ENCODE measurements at regions not wholly inside any gene's neighbourhood (a gene's known extent, or its start where the extent isn't known, plus 50 kb on each side); places are given as distances from the start of the nearest gene placed in this dataset.

DNA sequence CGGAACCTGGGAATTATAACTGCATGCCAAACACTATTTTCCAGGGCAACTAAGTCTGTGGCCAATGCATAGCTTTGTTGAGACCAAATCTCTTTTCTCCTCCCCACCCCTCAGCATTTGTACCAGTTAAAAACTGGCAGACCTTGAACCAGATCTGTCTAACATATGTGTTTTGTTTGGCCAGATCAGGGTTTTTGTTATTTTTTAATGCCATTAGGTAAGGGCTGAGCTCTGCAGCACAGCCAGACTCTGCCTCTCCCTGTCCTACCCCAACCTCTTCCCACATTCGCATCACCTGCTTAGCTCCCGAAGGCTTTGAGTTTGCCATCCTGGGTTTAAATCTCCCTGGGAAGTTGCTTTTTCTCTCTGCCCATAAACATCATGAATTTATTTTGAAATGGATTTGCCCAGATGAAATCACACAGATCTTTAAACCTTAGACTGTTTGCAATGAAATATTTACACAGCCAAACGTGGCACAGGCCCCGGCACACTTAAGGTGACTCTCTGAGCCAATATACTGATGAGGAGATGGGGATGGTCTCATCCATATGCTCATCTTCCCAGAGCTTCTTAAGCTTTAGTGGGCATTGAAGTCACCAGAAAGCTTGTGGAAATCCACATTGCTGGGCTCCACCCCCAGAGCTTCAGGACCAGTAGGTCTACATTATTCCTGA, 54.0 kb upstream of the ALDH1B1 start:
- no peak overlapping the region for H3K9ac ChIP-seq
- H3K4me2 ChIP-seq = no peak overlapping the region
- no peak overlapping the region for H3K4me3 ChIP-seq (IDR thresholded peaks at IDR 0.05; ENCODE audit: insufficient read depth, low read depth, low read length)
- no peaks in the 10 kb centered on the region for H3K27me3 ChIP-seq (ENCODE audit: insufficient read depth, low read depth)
- TF ChIP-seq, protein P1, sequence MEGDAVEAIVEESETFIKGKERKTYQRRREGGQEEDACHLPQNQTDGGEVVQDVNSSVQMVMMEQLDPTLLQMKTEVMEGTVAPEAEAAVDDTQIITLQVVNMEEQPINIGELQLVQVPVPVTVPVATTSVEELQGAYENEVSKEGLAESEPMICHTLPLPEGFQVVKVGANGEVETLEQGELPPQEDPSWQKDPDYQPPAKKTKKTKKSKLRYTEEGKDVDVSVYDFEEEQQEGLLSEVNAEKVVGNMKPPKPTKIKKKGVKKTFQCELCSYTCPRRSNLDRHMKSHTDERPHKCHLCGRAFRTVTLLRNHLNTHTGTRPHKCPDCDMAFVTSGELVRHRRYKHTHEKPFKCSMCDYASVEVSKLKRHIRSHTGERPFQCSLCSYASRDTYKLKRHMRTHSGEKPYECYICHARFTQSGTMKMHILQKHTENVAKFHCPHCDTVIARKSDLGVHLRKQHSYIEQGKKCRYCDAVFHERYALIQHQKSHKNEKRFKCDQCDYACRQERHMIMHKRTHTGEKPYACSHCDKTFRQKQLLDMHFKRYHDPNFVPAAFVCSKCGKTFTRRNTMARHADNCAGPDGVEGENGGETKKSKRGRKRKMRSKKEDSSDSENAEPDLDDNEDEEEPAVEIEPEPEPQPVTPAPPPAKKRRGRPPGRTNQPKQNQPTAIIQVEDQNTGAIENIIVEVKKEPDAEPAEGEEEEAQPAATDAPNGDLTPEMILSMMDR (conservative IDR thresholded peaks at IDR 0.05; ENCODE audit: low read depth, low read length) = no peak
- no peaks in the 10 kb centered on the region for H4K20me1 ChIP-seq (ENCODE audit: insufficient read depth)
- H2AFZ ChIP-seq (ENCODE audit: low read depth) = no peak overlapping the region
- no peak overlapping the region for H3K27ac ChIP-seq
- no peaks in the 10 kb centered on the region for H3K79me2 ChIP-seq (ENCODE audit: insufficient read depth, low read depth)
- H3K4me1 ChIP-seq (ENCODE audit: low read depth, poor library complexity, severe bottlenecking) = no peaks in the 10 kb centered on the region
- no peaks in the 10 kb centered on the region for H3K36me3 ChIP-seq (ENCODE audit: insufficient read depth)

DNA sequence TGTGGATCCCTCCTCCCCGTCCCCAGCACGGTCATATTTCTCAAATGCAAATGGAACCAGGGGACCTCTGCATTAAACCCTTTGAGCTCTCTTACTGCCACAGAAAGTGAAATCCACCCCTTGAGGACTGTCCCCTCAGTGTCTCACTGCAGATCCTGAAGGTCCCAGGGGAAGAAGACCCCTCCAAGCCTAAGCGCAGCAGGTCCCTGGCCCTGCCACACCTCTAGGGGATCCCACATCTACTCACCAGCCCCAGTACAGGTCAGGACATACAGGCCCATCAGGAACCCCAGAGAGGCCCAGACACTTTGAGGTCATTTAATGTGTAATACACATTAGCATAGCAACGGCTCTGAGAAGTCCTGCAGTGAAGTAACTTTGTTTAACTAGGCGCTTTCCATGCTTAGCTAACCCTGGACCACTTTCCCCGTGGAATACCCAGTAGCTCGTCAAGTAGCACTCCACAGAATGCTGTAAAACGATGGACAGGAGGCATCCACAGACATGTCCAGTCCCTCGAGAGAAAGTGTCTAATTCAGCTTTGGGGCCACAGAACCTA, 54.7 kb upstream of the ALDH1B1 start:
- Histone ChIP-seq H3K4me1 (ENCODE audit: low read depth, poor library complexity, severe bottlenecking) (no peaks in the 10 kb centered on the region), H4K20me1 (ENCODE audit: insufficient read depth) (no peaks in the 10 kb centered on the region), H3K79me2 (ENCODE audit: insufficient read depth, low read depth) (no peaks in the 10 kb centered on the region), H2AFZ (ENCODE audit: low read depth) (no peak overlapping the region), H3K27ac (no peak overlapping the region), H3K36me3 (ENCODE audit: insufficient read depth) (no peaks in the 10 kb centered on the region), H3K27me3 (ENCODE audit: insufficient read depth, low read depth) (no peaks in the 10 kb centered on the region), H3K4me3 (IDR thresholded peaks at IDR 0.05; ENCODE audit: insufficient read depth, low read depth, low read length) (no peak overlapping the region), H3K9ac (no peak overlapping the region), H3K4me2 (no peak overlapping the region)
- TF ChIP-seq, protein P1 (conservative IDR thresholded peaks at IDR 0.05; ENCODE audit: low read depth, low read length) = no peak

DNA sequence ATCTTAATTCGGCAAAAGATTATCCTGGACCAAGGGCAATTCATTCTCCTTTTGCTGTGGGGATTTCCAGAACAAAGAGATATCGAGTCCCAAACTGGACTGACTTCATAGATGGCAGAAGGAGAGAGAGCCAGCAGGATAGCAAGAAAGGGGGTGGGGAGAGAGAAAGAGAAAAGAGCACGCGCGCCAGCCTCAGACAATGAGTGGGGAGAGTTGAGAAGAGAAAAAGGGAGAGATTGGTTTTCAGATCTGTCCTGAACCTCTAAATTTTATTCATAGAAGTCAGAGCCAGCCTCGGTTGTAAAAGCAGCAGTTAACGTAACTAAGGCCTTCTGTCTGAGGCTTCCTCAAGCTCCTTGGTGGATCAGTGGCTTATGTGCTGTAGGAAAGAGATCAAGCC, 55.3 kb upstream of the ALDH1B1 start:
- H3K27ac ChIP-seq = no peak overlapping the region
- H3K27me3 ChIP-seq (ENCODE audit: insufficient read depth, low read depth) = no peaks in the 10 kb centered on the region
- H3K4me1 ChIP-seq (ENCODE audit: low read depth, poor library complexity, severe bottlenecking) = no peaks in the 10 kb centered on the region
- no peak overlapping the region for H2AFZ ChIP-seq (ENCODE audit: low read depth)
- no peaks in the 10 kb centered on the region for H3K79me2 ChIP-seq (ENCODE audit: insufficient read depth, low read depth)
- no peaks in the 10 kb centered on the region for H4K20me1 ChIP-seq (ENCODE audit: insufficient read depth)
- no peak overlapping the region for H3K4me3 ChIP-seq (IDR thresholded peaks at IDR 0.05; ENCODE audit: insufficient read depth, low read depth, low read length)
- TF ChIP-seq, protein P1 (conservative IDR thresholded peaks at IDR 0.05; ENCODE audit: low read depth, low read length) = no peak
- no peak overlapping the region for H3K9ac ChIP-seq
- H3K4me2 ChIP-seq = no peak overlapping the region
- H3K36me3 ChIP-seq (ENCODE audit: insufficient read depth) = no peaks in the 10 kb centered on the region

GRCh38 chr9:38336341-38336740, 56.2 kb upstream of the ALDH1B1 start:
- TF ChIP-seq, protein P1 (conservative IDR thresholded peaks at IDR 0.05; ENCODE audit: low read depth, low read length) = no peak
- Histone ChIP-seq H2AFZ (ENCODE audit: low read depth) (no peak overlapping the region), H3K9ac (no peak overlapping the region), H3K4me1 (ENCODE audit: low read depth, poor library complexity, severe bottlenecking) (no peaks in the 10 kb centered on the region), H3K4me3 (IDR thresholded peaks at IDR 0.05; ENCODE audit: insufficient read depth, low read depth, low read length) (no peak overlapping the region), H3K27ac (no peak overlapping the region), H3K79me2 (ENCODE audit: insufficient read depth, low read depth) (no peaks in the 10 kb centered on the region), H4K20me1 (ENCODE audit: insufficient read depth) (no peaks in the 10 kb centered on the region), H3K4me2 (no peak overlapping the region), H3K27me3 (ENCODE audit: insufficient read depth, low read depth) (no peaks in the 10 kb centered on the region), H3K36me3 (ENCODE audit: insufficient read depth) (no peaks in the 10 kb centered on the region)
